HG02852 (cell line): ENCODE measurements at regions not wholly inside any gene's neighbourhood (a gene's known extent, or its start where the extent isn't known, plus 50 kb on each side); places are given as distances from the start of the nearest gene placed in this dataset.
A peak's percentile ranks its signal among the peaks of the same experiment; 100 is the strongest.

ENCODE experiments used
- ATAC-seq: cut with Tn5 transposase; IDR thresholded peaks from one replicate; pipeline ENCODE4 v1.9.1; 2021; ENCODE audit warnings: mild to moderate bottlenecking, moderate library complexity; ENCODE audit not compliant: unreplicated experiment

DNA sequence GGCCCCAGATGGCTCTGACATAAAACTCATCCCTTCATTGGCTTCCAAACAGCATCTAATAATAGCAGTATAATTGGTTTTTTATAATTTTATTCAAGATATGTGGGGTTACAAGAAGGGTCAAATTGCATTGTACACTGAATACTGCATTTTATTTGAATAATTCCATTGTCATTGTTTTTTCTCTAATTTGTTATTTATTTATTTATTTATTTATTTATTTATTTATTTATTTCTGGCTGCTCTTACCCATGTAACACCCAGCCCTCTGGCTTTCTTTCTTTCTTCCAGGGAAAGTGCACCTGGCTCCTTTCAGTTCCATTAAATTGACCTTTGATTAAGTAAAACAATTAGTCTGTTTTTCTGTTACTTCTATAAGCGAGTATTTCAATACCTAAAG lies 210.1 kb downstream of the CDH9 start:
- ATAC-seq: no peak

DNA sequence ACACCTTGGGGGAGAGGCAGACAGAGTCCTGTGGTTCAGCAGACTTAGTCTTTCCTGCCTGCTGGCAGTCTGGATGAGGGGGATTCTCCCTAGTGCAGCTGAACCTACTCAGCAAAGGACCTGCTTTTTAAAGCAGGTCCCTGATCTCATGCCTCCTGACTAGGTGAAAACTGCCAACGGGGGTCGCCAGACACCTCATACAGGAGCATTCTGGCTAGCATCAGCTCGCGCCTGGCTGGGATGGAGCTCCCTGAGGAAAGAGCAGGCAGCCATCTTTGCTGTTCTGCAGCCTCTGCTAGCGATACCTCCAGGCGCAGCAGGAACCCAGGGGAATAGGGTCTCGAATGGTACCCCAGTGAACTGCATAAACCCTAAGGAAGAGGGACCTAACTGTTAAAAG lies 225.2 kb downstream of the CDH9 start:
- no peak for ATAC-seq

DNA sequence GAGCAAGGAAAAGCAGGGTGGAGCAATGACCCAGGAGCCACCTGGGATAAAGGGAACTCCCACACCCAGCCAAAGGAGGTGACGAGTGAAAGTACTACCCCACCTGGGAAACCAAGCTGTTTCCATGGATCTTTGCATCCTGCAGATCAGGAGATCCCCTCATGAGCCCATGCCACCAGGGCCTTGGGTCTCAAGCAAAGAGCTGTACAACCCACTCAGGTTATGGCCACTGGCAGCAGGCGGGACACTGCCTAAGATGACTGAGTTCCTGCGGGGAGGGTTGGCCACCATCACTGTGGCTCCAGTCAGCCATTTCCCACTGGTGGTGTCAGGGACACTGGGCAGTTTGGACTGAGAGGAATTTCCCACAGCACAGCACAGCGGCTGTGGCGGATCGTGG lies 225.7 kb downstream of the CDH9 start:
- ATAC-seq: no peak

DNA sequence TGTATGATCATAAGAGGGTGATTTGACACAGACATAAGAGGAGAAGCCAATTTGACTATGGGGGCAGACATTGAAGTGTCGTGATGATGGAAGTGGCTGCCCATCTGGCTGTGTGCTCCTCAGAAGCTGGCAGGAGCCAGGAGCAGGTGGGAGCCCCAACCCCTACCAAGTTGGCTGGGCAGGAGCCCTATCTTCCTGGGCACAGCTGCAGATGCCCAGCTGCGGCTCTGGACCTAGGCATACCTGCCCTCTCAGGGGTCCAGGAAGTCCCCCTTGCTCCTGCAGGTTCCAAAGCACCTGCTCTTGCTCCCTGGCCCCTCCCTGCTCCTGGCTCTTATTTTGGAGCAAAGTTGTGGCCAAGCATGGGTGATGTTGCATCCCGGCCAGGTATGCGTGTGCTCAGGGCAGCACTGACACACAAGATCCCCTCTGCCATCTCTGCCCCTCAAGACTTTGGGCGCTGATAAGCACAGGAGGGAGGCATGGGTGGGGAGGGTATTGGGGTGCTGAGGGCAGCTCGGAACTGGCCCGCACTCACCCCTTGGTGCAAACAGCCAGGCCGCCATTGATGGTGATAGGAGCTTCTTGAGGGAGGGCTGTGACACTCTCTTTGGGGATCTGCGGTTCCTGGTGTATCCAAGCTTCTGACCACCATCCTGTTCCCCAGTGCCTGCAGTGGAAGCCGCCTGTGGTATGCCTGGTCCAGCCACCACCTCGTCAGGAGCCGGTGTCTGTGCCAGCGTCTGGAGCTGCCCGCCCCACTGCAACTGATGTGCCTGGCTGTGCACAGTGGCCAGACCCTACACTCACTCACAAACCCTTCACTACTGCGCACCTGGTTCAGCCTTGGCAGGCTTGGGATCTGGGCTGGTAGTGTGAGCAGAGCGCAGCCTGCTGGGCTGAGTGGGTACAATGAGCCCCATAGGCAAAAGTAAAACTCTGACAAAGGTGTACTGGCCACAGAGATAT lies 230.9 kb downstream of the CDH9 start:
- ATAC-seq: no peak

DNA sequence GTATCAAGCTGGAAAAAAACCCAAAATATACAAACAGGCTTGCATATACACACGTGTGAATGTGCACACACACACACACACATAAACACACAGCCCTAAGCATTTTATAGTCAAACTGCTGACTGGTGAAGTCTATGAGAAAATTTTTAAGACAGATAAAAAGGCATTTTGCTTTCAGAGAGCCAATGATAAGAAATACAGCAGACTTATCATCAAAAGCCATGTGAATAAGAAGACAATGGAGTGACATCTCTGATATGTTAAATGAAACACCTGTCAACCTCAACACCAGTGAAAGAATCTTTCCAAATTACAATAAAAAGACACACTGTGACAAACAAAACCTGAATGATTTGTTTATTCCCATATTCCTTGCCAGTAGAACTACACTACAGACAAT lies 233.3 kb downstream of the CDH9 start:
- no peak for ATAC-seq

DNA sequence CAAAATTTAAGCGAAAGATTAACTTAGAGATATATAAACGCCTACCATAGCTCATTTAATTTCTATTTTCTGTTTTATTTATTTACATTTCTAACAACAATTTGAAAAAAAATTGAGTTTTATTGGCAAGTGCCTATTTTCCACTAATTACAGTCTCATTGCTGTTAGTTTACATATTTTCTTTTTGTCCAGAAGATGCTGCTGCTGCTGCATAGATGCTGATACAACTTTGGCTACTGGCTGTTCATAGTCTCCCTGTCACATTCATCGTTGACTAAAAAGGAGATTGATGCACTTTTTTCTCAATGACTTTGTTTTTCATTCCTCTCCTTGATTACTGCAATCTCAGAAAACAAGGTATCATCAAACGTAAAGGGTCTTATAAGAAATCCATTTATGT lies 235.4 kb downstream of the CDH9 start:
- ATAC-seq: no peak

DNA sequence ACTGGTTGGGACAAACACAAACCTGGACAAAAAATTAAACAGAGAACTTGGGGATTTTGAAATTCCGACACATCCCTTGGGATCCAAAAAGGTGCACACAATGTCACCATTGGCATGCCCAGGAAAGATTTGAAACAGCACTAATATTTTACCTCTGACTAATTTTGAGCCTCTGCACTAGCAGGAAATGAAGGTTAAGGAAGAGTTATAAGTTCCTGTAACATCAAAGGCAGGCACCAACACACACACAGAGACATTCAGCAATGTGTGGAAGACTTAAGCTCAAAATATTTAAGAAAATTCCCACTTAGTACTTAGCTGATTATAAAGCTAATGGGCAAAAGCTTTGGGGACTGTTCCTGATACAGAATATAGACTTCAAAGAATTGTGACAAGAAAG lies 247.0 kb downstream of the CDH9 start:
- no peak for ATAC-seq

DNA sequence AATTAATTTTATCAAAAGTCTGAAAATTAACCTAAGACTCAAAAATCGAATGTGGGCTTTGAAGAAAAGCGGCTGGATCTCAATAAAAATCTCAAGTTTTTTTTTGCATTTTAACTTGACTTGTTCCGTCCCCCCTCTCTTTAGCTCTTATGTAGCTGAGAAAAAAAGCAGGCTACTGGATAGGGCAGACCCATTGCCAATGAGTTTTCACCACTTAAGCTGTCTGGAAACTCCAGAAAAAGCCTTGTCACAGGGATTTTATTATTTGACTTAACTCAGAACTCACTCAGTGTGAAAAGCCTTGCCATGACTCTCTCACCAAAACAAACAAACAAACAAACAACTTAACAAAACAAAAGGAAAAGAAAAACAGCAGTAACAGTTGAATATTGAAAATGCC lies 247.4 kb downstream of the CDH9 start:
- ATAC-seq: no peak

DNA sequence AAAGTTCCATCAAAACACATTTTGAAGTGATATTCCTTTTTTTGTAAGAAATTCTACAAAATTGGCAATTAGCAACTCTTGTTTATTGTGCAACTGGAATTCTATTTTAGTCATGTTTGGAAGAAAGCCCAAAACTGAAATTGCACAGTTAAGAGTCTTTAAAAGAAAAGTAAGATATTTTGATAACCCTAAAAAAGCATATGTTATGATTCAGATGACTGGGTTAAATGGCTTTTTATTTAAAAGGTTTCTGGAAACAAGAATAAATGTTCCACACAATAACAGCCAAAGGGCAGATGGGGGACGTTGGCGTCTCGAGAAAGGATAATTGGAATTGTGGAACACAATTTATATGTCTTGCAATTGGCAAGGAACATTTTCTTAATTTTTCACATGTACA lies 275.2 kb downstream of the CDH9 start:
- no peak for ATAC-seq

DNA sequence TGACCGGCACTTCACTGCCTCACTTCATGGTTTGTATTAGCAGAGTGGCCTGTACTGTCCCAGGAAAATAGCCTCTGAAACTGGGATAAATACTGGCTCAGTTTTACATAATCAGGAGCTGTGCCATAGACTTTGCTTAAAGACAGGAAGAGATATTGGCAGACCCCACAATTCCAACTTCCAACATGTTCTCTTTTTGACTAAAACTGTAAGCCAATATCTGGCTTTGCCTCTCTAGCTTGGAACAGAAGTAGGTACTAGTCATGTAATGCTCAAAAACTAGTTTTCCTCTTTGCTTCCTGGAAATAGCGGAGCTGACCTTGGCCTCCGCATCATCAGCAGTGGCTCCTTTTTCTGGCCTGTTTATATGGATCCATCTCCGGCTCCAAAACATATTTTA lies 276.9 kb downstream of the CDH9 start:
- no peak for ATAC-seq

DNA sequence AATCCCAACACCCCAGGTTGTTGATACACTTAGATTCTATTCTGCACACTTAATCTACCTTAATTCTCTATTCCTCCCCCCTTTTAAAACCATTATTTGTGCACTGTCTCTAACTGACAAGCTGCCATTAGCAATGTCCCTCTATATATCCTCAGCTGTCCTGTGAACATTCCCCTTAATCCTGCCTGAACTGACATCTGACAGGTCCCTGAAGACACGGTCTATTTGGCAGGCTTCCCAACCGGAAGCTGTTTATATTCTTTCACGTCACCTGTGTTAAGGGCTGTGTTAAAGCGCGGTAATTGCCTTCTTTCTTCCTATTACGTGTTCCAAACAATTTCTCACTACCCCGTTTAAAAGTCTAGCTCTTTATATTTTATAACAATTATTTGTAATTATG lies 277.3 kb downstream of the CDH9 start:
- no peak for ATAC-seq

DNA sequence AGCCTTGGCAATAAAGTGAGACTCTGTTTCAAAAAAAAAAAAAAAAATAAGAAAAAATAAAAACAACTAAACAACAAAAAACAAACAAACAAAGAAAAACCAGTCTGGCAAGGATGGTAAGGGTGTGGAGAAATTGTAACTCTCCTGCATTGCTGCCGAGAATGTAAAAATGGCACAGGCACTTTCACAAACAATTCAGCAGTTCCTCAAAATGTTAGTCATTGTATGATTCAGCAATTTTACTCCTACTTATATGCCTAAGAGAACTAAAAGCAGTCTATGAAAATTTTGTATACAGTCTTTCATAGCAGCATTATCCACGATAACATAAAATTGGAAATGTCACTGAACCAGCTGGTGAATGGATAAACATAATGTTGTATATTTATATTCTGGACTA lies 280.4 kb downstream of the CDH9 start:
- no peak for ATAC-seq

DNA sequence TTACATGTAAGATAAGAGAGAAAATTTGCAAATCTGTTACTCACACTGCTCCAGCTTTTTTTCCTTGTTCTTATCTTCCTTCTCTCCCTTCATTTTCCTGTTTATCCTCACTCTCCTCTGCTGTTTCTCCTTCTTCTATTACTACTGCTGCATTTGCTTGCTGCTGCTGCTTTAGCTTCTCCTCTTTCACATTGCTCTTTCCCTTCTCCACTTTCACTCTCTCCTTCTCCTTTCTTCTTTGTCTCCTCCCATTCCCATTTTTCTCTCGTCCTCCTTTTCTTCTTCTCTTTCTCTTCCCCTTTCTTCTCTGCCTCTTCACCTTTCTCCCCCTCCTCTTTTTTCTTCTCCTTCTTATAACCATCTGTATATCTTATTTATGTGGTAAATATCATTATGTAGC lies 288.6 kb downstream of the CDH9 start:
- ATAC-seq: no peak

DNA sequence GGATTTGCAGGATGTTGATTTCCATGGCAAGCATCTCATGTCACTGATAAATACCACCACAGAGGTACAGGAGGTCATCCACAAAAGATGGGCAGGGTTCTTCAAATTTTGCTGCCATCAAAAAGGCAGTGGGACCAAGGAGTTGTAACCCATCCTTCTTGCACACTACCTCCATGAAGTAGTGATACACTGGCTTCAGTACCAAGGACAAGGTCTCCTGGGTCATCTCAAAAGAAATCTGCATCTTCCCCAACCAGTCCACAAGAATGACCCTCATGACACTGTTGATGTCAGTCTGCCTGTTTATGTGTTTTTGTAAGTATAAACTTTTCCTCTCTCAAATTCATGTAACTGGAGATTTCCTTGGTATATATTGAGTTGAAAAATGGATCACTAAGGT lies 298.2 kb downstream of the CDH9 start:
- ATAC-seq: no peak

DNA sequence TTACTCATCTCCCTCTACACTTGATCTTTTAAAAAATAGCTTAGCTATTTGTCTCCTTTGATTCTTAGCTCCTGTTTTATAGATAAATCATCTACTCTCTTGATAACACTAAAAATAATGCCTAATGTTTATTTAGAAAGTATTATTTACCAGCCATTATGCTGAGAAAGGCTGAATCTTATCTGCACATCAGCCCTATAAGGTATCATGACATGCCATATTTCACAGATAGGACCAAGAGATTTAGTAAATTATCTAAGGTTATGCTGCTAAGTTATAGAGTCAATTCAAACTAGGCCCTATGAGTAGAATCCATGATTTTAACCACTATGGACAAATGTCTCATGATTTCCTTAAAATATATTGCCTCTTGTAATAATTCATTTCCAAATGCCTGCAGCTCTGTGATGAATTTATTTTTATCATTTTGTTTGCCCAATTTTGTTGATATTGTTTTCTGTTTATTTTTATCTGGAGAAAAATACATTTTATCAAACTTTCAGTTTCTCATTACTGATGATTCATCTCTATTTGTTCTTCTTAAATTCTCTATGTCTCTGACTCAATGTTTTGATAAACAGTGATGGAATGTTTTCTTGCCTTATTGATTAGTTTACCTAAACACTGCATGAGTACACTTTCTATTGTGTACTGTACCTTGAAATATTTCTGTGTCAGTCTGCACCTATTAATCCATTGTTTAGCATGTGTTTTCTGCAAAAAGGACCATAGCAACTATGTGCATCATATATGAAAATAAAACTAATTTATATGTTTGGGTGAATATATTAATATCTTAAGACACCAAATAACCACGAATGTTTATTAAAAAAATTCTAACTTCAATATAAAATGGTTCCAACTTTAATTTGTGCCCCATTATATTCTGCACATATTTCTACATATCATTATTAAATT lies 300.8 kb downstream of the CDH9 start:
- ATAC-seq: no peak

DNA sequence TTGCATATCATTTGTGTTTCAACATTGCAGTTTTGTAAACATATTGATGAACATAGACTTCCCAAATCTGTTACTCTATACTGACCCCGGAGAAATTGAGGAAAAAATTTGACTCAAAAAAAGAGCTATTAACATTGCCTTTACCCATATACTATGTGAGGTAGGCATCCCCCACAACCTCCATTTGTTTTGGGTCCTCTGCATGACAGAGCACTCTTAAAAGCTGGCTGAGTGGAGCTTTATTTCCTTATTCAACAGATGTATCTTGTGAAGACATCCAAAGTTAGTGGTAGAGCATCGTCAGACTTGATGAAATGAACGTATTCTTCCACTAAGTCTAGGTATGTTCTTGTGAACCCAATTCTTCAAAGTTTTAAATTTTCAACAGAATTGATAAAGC lies 310.5 kb downstream of the CDH9 start:
- ATAC-seq: no peak

DNA sequence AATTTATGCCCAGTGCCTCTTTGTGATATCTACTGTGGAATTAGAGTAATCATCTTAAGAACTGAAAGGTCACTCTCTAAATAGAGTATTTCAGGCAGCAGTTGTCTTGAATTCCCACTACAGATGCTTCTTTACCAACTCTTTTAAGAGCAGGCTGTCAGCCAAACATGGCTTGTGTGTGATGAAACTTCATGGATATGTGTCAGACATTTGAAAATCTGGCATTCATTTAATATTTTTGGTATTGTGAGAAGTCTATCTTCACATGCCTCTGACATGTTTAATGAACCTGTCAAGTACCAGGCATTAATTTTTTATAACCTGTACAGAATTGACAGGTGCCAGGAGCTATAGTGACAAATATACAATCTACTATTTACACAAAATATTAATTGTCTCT lies 318.6 kb downstream of the CDH9 start:
- ATAC-seq: no peak

DNA sequence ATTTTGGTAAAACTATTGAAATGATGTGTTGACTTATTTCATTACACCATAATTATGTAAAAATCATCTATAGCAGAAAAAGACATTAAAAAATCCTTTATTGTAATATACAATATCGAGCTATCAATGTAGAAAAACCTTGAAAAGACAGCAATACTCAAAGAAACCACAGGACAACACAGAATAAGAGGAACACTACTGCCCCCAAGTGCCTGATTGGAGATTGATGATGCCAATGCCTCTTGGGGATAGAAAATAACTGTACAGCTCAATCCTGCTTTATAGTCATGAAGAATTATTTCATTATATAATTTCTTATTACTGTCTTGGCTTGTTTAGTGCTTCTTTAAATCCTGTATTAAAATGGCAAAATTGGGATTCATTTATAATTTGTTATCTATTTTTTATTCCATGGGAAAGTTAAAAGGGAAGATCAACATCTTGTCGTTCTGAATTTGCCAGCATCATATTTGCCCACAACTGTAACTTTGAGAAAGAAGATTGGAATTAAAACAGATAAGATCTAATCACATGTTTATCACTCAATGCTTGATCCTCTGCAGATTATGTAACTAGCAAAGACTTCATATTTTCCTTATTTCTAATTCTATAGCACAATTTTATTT lies 337.5 kb downstream of the CDH9 start:
- peak; percentile 61 for ATAC-seq

DNA sequence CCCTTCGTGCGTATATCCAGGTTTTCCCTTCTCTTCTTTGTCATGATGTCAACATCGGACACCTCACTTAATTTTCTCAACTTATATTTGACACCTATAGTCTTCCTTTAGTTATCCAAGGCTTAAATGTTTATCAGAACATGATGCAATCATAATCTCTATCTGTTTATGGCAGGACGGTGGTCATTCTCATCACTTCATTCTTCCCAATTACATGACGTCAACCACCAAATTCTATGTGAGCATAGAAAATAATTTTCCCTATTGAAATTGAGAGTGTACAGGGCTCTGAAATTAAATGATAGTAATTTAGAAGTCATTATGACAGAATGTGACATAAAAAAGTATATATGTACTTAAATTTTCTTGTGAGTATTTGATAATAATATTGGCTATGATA lies 345.4 kb downstream of the CDH9 start:
- no peak for ATAC-seq

DNA sequence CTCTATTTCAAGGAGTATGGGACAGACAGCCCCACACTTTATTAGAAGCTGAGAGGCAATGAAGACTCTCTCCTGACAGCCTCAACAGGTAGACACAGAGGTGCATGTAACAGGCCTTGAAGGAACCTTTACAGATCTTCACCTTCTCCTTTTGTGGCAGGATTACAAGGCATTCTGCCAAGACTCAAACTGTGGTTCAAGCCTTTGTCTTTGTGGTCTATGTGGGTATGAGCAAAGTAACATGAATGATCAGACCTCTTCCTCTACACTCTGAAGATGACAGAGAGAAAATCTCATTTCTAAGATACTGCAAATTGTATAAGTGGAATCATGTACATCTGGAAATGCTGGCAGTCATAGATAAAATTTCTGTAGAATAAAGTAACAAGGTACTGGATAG lies 346.9 kb downstream of the CDH9 start:
- no peak for ATAC-seq

DNA sequence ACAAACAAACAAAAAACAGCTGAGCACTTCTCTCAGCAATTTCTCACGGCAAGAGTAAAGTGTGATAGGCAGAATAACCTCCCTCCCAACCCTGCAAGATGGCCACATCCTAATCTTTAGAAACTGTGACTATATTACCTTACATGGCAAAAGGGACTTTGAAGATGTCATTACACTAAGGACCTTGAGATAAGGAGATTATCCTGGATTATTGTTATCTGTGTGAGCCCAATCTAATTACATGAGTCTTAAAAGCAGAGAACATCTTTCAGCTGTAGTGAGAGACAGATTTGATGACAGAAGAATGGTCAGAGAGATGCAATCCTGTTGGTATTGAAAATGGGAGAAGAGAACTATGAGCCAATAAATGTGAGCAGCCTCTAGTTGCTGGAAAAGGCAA lies 347.9 kb downstream of the CDH9 start:
- ATAC-seq: no peak
